H1 (cell line): ENCODE measurements at regions not wholly inside any gene's neighbourhood (a gene's known extent, or its start where the extent isn't known, plus 50 kb on each side); places are given as distances from the start of the nearest gene placed in this dataset.

Experiments used
- EZH2 ChIP-seq: fragments of 200-600 bp; sonication (generic); IDR thresholded peaks from 2 replicates; pipeline ENCODE4 v1.7.1; 2012; ENCODE audit warnings: low read depth, mild to moderate bottlenecking, moderate library complexity, low read length, inconsistent platforms; ENCODE audit not compliant: severe bottlenecking
- HDAC2 ChIP-seq, 2 experiments: fragments of 300-600 bp in 1 of 2; sonication (generic) in 1 of 2; IDR thresholded peaks; 2 replicates each; pipeline ENCODE4 v1.6.1; 2011 to 2012; ENCODE audit warnings: low read depth in 2 of 2, low read length in 2 of 2, mild to moderate bottlenecking in 2 of 2, moderate library complexity in 2 of 2, borderline replicate concordance in 1 of 2, inconsistent platforms in 1 of 2
- HDAC6 ChIP-seq: IDR thresholded peaks from one replicate; pipeline ENCODE4 v1.7.1; 2012; ENCODE audit warnings: low read depth, mild to moderate bottlenecking, inconsistent platforms, low read length, moderate library complexity
- JUN ChIP-seq: IDR thresholded peaks from 2 replicates; pipeline ENCODE4 v1.6.1; 2011; ENCODE audit warnings: low read depth, mild to moderate bottlenecking, improper control_type of control experiment, low read length
- PHF8 ChIP-seq: fragments of 200-600 bp; sonication (generic); conservative IDR thresholded peaks from 2 replicates; pipeline ENCODE4 v1.7.1; 2012; ENCODE audit warnings: low read depth, mild to moderate bottlenecking, inconsistent platforms, low read length, moderate library complexity
- POLR2A ChIP-seq, 2 experiments: IDR thresholded peaks; 1 replicate in 1 of 2; 2 replicates in 1 of 2; pipeline ENCODE4 v1.6.1; 2011; ENCODE audit warnings: low read depth in 2 of 2, low read length in 2 of 2, mild to moderate bottlenecking in 2 of 2; ENCODE audit errors: control extremely low read depth in 1 of 2
- POLR2AphosphoS5 ChIP-seq: IDR thresholded peaks from 2 replicates; pipeline ENCODE4 v1.6.1; 2011; ENCODE audit warnings: low read depth, low read length
- RAD21 ChIP-seq, 2 experiments: IDR thresholded peaks in 1 of 2; conservative IDR thresholded peaks in 1 of 2; 2 replicates each; pipeline ENCODE4 v1.6.1; 2011; ENCODE audit warnings: low read depth in 2 of 2, low read length in 2 of 2, improper control_type of control experiment in 1 of 2, inconsistent platforms in 1 of 2, mild to moderate bottlenecking in 1 of 2, moderate library complexity in 1 of 2
- RFX5 ChIP-seq: IDR thresholded peaks from 2 replicates; pipeline ENCODE4 v1.6.1; 2011; ENCODE audit warnings: low read depth, low read length, improper control_type of control experiment, borderline replicate concordance
- RXRA ChIP-seq: IDR thresholded peaks from 2 replicates; pipeline ENCODE4 v1.6.1; 2011; ENCODE audit warnings: low read depth, mild to moderate bottlenecking, low read length, moderate library complexity; ENCODE audit not compliant: insufficient read depth
- YY1 ChIP-seq: IDR thresholded peaks from 2 replicates; pipeline ENCODE4 v1.6.1; 2011; ENCODE audit warnings: low read depth, mild to moderate bottlenecking, low read length
- ZNF274 ChIP-seq: IDR thresholded peaks from 2 replicates; pipeline ENCODE4 v1.7.0; 2012; ENCODE audit warnings: low read length, borderline replicate concordance; ENCODE audit errors: extremely low read depth
- TF ChIP-seq, protein P1 (sequence below): IDR thresholded peaks from 2 replicates; pipeline ENCODE4 v1.6.1; 2012; ENCODE audit warnings: inconsistent platforms
- TF ChIP-seq, protein P2 (sequence below), 3 experiments: IDR thresholded peaks; 1 replicate in 2 of 3; 2 replicates in 1 of 3; pipeline versions ENCODE4 v1.5.1 to v1.6.1; 2011; ENCODE audit warnings: low read length in 3 of 3, mild to moderate bottlenecking in 3 of 3, inconsistent platforms in 2 of 3, low read depth in 1 of 3, moderate library complexity in 1 of 3; ENCODE audit not compliant: insufficient read depth in 1 of 3; ENCODE audit errors: control extremely low read depth in 1 of 3

DNA sequence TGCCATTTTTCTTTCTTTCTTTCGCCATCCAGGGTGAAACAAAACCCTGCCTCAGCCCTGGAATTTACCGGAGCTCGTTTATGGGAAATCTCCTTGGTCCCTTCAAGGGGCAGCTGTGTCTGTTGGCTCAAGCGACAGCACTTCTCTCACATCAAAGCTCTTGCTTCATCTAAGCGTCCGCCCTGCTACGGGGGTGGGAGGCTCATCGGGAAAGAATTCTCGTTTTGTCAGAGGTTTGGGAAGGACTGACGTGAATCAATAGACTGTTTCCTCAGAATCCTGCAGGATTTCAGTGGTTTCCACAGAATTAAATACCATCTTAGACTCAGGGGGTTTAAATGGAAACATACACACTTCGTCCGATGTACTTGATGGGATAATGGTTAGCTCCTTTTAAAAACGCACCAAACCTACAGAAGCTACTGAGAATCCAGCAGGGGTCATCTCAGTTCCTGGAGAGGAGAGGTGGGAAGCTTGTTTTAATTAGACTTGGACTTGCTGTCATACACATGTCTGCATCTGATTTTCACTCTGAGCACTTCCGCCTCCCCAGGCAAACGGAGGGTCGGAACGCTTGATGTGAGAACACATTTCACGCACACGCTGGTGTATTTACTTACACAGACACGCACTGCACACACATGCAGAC, 91.6 kb downstream of the ASB1 start:
- no peak for TF ChIP-seq YY1
- TF ChIP-seq EZH2: no peak
- TF ChIP-seq HDAC6: no peak
- TF ChIP-seq POLR2AphosphoS5: no peak
- no peak for TF ChIP-seq RFX5
- TF ChIP-seq, protein P1, sequence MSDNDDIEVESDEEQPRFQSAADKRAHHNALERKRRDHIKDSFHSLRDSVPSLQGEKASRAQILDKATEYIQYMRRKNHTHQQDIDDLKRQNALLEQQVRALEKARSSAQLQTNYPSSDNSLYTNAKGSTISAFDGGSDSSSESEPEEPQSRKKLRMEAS: no peak
- no peak for TF ChIP-seq POLR2A (IDR thresholded peaks at IDR 0.05; ENCODE audit: control extremely low read depth in 1 of 2, low read depth in 2 of 2, low read length in 2 of 2)
- TF ChIP-seq HDAC2 (IDR thresholded peaks at IDR 0.05; ENCODE audit: borderline replicate concordance in 1 of 2, low read depth in 2 of 2, low read length in 2 of 2): no peak
- TF ChIP-seq JUN: no peak
- TF ChIP-seq ZNF274: no peak
- no peak for TF ChIP-seq RXRA
- no peak for TF ChIP-seq PHF8
- TF ChIP-seq, protein P2, sequence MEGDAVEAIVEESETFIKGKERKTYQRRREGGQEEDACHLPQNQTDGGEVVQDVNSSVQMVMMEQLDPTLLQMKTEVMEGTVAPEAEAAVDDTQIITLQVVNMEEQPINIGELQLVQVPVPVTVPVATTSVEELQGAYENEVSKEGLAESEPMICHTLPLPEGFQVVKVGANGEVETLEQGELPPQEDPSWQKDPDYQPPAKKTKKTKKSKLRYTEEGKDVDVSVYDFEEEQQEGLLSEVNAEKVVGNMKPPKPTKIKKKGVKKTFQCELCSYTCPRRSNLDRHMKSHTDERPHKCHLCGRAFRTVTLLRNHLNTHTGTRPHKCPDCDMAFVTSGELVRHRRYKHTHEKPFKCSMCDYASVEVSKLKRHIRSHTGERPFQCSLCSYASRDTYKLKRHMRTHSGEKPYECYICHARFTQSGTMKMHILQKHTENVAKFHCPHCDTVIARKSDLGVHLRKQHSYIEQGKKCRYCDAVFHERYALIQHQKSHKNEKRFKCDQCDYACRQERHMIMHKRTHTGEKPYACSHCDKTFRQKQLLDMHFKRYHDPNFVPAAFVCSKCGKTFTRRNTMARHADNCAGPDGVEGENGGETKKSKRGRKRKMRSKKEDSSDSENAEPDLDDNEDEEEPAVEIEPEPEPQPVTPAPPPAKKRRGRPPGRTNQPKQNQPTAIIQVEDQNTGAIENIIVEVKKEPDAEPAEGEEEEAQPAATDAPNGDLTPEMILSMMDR (IDR thresholded peaks at IDR 0.05; ENCODE audit: control extremely low read depth in 1 of 3, insufficient read depth in 1 of 3, low read depth in 1 of 3, low read length in 3 of 3): no peak
- TF ChIP-seq RAD21 (IDR thresholded peaks at IDR 0.05 in 1 of 2, conservative IDR thresholded peaks at IDR 0.05 in 1 of 2; ENCODE audit: low read depth in 2 of 2, low read length in 2 of 2): no peak
